NB4 (cell line): ENCODE measurements at regions not wholly inside any gene's neighbourhood (a gene's known extent, or its start where the extent isn't known, plus 50 kb on each side); places are given as distances from the start of the nearest gene placed in this dataset.

Experiments used
- CTCF ChIP-seq: IDR thresholded peaks from one replicate; pipeline ENCODE4 v1.5.1; 2012; ENCODE audit warnings: low read depth, low read length
- POLR2A ChIP-seq: IDR thresholded peaks from 2 replicates; pipeline ENCODE4 v1.6.1; 2011; ENCODE audit warnings: mild to moderate bottlenecking; ENCODE audit not compliant: insufficient read length; ENCODE audit errors: extremely low read depth

DNA sequence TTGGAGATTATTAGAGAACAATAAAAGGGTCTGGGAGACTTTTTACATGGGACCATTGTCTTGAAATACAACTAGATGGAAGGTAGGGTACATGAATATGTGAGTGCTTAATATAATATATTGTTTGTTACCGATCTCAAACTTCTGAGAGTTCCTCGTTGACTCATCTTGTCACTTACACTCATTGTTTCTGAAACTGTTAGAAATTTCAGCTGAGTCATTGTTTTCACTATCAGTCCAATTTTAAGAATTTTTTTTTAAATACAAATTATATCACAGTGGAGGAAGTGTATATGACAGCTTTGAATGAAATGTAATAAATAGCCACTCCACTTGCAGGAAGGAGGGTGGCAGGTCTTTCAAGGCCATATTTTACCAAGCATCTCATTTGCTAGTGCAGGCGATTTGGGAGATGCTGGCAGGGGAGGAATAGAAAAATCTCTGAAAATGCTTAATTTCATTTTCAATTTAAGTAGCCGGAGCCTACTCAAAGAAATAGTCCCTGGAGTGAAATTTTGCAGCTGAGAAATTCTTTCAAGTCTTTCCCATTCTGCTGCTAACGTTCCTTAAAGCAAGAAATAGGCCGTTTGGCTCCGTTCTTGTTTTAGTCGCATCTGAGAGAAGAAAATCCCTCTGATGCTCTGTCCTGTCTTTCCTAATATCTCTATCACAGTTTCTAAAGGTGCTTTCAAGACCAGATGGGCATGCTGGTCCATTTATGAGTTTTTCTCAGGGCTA lies 1404.2 kb upstream of the CELF2 start:
- TF ChIP-seq CTCF: no peak
- TF ChIP-seq POLR2A: no peak
